GM12875 (cell line): ENCODE measurements at regions not wholly inside any gene's neighbourhood (a gene's known extent, or its start where the extent isn't known, plus 50 kb on each side); places are given as distances from the start of the nearest gene placed in this dataset.

Experiments
- H3K4me3 ChIP-seq: one replicate; pipeline ENCODE4 v1.5.1; 2011; ENCODE audit warnings: low read depth, low read length, control low read depth
- CTCF ChIP-seq: IDR thresholded peaks from 2 replicates; pipeline ENCODE4 v1.5.1; 2011; ENCODE audit warnings: low read depth, mild to moderate bottlenecking, control low read depth, inconsistent platforms, low read length, moderate library complexity, borderline replicate concordance; ENCODE audit not compliant: insufficient read depth

GRCh38 chr12:111076611-111077451, 156.5 kb upstream of the MYL2 start:
- no peak for TF ChIP-seq CTCF
- H3K4me3 ChIP-seq, result no peak overlapping the region

- H3K4me3 ChIP-seq, result no peak overlapping the region
- no peak for TF ChIP-seq CTCF
Observed at GRCh38 chr12:111076199-111076598, 155.8 kb upstream of the MYL2 start.

- no peak for TF ChIP-seq CTCF
- no peak overlapping the region for H3K4me3 ChIP-seq
Observed at GRCh38 chr12:111074965-111075364, 154.6 kb upstream of the MYL2 start.

GRCh38 chr12:111074559-111074958, 154.2 kb upstream of the MYL2 start:
- H3K4me3 ChIP-seq, result no peak overlapping the region
- no peak for TF ChIP-seq CTCF

- no peak overlapping the region for H3K4me3 ChIP-seq
- TF ChIP-seq CTCF, result no peak
Observed at GRCh38 chr12:111073370-111073769, 153.0 kb upstream of the MYL2 start.

GRCh38 chr12:111072299-111072698, 151.9 kb upstream of the MYL2 start:
- no peak for TF ChIP-seq CTCF
- no peak overlapping the region for H3K4me3 ChIP-seq

- H3K4me3 ChIP-seq, result no peak overlapping the region
- no peak for TF ChIP-seq CTCF
Observed at GRCh38 chr12:111069886-111070285, 149.5 kb upstream of the MYL2 start.
